Tongue (tissue), 1 donor: ENCODE measurements at regions not wholly inside any gene's neighbourhood (a gene's known extent, or its start where the extent isn't known, plus 50 kb on each side); places are given as distances from the start of the nearest gene placed in this dataset.

Experiments
- DNase-seq: peaks from one replicate; pipeline ENCODE4 v3.0.0-alpha.2; 2015

DNA sequence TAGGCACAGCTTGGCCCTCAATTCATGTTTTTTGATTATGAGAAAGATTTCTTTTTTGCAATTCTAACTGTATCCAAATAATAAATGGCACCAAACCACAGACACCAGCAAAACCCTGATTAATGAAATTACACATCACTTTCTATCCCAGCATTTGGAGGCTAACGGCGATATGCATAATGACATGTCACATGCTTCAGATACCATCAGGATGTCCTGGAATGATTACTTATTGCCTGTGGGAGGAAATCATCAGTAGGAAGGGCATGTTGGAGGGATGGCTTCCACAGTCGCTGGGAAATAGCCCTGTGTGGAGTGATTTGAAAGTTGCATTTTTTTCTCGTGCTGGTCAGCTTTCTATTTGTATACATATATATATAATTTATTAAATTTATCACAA, 121.7 kb downstream of the CMPK2 start:
- DNase-seq = no peak

DNA sequence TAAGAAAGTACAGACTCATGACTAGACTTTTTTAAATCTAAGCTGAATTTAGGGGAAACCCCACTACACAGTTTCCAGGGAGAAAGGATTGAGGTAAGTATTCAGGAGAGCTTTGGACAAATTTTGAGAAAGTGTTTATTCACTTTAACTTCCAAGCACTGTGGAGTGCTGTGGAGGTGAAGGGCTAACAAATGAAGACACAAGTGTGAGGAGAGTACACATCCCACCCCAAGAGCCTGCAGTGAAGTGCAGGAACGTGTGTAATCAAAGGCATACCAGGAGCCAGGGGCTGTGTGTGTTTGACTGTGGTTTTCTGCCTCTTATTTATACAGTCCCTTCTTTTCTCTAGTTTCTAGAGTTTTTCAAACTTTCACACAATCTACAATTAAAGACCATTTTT, 118.3 kb downstream of the CMPK2 start:
- no peak for DNase-seq

DNA sequence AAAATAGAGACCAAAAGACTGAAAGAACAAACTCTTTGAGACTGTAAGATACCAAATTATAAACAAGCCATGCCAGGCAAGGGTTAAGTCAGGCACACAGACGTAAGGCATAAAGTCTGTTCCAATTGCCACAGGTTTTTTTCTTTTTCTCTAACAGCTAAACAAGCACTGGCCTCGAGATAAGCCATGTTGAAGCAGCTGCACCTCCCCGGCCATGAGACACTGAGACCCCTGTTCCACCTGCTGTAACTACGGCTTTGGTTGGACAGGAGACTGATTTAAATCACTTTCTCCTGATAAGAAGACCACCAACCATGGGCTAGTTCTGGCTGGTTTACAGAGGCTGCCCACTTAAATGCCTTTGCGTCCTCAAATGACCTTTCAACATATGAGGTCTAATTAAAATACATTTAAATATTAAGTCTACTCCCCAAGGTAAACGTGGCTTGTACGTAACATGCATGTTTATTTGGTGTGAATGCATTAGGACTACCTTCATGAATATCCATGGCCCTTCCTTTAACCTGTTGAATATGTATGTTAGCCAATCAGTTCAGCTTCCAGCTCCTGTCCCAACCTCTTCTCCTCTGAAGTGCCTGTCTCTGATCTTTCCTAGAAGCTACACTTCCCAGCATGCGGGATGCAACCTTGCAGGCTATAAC, 117.2 kb downstream of the CMPK2 start:
- peak; percentile 27 for DNase-seq

DNA sequence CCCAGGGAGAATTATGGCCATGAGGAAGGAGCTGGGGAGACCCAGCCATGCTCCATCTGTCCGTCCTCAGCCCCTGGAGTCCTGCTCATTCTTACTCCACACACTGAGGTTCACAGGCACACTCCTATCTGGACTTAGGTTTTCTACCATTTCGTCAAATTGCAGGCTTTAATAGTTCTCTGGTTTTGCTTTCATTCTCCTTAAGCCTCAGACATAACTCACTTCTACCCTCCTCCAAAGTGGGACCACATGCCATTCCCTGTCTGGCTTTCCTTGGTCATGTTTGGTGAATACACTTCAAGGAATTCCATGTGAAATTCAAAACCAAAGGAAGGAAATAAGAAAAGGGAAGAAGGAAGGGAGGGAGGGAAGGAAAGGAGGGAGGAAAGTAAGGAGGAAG, 115.7 kb downstream of the CMPK2 start:
- no peak for DNase-seq

DNA sequence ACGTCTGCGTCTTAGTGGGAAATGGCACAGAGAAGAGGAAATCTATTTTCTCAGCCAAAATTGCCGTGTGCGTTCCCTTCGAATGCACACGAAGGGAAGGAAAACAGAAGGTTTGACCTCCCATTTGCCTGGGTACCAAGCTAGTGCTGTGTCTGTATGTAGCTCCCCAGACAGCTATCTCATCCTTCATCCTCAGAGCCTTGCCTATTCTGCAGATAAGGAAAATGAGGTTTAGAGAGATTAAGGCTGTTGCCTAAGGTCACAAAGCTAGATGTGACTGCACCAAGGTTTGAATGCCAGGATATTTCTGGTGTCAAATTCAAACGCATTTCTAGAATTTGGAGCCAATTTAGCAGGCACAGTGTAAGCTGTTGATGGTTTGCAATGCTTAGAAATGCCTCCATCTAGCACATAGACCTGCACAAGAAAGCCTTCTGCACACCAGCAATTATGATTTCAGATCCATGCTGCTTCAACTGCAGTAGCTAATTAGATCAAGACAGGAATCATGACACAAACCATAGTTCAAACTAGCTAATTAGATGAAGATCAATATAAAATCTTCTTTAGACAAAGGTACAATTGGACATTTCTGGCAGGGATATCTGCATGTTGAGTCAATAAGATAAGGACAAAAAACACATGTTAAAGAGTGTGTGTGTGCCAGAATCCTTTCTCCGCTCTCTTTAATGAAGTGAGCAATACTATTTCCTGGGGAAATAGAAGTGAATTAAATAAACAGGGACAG, 115.1 kb downstream of the CMPK2 start:
- DNase-seq = peak; percentile 9

DNA sequence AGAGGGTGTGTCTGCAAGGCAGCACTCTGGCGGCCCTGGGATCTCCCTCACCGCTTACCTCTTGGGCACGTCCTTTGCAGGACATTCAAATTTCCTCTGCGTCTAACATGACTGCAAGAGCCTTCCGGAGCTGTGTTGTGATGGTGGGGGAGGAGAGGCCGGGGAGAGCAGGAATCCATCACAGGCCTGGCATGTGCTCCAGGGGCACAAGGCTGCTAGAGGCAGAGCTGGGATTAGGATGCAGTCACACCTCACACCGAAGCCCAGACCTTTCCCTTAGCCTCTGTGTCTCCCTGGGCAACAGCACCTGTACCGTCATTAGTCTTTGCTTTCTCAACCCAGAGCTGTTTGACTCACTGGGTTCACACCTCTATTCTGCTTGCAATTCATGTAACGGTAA, 111.3 kb downstream of the CMPK2 start:
- no peak for DNase-seq

DNA sequence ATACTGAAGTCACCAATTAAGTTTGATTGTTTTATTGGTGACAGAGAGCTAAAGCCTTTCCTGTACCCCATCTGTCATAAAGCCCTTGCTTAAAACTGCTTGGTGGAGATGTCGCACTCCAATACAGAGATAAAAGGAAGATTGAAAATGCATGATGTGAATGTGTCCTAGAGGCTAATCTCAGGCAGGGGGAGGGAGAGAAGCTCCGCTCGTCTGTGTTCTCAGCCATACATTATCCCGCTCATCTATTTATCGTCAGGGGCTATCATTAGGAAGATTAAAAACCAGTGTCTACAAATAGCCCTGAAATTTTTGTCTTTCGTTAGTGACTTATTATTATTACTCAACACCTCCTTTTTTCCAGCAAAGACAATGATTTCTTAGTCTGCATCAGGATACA, 110.3 kb downstream of the CMPK2 start:
- DNase-seq = no peak

DNA sequence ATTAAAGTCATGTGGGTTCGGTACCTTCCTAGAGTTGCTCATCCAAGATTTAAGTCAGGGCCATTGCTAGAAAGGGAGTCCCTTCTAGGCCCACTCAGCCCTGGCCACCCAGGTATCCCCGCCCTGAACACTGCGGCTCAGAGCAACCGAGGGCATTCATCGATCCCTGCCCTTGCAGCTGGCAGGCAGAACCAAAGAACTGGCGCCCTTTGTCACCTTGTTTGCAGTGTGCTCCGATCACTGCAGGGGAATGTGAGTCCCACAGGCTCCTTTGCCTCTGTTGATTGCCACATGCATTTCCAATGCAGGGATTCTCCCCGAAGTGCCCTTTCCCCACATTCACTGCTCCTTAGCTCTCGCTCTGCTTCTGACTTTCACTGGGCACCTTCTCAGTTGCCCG, 108.5 kb downstream of the CMPK2 start:
- DNase-seq = no peak

DNA sequence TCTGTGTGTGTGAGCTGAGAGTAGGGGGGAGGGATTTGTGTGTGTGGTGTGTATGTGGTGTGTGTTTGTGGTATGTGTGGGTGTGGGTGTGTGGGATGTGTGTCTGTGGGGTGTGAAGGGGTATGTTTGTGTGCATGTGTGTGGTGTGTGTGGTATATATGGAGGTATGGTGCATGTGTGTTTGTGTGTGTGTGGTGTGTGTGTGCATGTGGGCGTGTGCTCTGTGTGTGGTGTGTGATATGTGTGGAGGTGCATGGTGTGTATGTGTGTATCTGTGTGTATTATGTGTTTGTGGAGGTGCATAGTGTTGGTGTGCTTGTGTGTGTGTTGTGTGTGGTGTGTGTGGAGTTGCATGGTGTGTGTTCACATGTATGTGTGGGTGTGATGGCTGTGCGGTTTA, 106.0 kb downstream of the CMPK2 start:
- no peak for DNase-seq

DNA sequence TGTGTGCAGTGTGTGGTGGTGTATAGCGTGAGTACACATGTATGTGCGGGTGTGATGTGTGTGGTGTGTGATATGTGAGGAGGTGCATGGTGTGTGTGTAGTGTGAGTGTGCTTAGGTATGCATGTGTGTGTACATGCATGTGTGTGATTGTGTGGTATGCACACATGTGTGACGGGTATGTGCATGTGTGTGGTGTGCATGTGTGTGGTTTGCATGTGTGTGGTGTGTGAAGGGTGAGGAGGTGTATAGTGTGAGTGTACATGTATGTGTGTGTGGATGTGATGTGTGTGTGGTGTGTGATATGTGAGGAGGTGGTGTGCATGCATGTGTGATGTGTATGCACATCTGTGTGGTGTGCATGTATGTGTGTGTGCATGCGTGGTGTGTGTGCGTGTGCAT, 105.6 kb downstream of the CMPK2 start:
- DNase-seq = no peak

DNA sequence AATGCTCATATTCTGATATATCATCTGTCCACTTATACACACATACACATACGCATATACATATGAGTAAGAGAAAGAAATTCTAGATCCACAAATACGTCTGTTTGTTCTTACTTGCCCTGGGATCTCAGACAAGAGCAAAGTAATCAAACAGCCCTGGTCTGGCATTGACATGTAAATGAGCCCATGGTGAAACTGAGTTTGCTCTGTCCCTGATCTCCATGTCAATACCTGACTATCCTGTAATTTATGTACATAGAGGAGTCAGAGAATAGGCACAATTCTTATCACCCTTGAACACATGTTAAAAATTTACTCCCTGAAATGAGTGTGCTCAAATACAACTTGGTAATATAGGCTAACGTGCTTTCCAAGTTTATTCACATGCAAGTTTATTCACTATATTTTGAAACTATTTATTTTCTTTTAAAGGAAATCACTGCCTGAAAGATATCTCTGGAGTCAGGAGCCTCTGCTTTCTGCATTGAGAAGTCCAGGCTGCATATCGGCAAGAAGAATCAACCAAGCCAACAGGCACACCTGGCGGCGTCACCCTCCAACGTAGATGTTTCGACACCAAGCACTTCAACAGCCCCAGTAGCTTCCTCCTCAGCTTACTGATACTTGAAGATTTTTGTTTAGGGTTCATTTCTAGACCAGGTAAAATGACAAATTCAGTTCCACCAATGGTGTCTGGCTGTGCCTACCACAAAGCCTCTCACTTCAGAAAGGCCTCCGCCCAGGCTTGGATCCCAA, 100.6 kb downstream of the CMPK2 start:
- peak; percentile 12 for DNase-seq

DNA sequence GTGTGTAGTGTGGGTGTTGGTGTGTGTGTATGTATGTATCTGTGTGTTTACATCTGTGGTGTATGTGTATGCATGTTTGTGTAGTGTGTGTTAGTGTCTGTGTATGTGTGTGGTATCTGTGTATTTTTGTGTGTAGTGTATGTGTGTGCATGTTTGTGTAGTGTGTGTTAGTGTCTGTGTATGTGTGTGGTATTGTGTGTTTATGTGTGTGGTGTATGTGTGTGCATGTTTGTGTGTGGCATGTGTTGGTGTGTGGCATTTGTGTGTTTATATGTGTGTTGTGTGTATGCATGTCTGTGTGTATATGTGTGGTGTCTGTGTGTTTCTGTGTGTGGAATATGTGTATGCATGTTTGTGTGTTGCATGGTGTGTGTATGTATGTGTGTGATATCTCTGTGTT, 96.4 kb downstream of the CMPK2 start:
- DNase-seq = no peak

DNA sequence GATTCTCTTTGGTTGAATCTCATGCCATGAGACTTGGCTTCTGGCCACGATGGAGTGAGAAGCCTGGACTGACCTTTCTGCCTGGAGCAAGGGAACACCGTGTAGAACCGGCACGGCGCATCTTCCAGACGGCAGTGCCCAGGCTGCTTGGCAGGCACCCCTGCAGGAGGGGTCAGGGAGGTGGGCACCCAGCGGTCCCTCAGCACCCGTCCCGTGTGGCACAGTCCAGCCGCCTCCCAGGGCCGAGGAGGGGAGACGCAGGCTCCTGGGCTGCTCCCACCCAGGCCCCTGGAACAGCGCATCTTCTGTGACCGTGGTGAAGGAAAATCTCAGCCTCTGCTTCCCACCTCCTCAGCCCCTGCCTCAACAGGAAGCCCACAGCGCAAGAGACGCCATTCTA, 95.7 kb downstream of the CMPK2 start:
- no peak for DNase-seq

DNA sequence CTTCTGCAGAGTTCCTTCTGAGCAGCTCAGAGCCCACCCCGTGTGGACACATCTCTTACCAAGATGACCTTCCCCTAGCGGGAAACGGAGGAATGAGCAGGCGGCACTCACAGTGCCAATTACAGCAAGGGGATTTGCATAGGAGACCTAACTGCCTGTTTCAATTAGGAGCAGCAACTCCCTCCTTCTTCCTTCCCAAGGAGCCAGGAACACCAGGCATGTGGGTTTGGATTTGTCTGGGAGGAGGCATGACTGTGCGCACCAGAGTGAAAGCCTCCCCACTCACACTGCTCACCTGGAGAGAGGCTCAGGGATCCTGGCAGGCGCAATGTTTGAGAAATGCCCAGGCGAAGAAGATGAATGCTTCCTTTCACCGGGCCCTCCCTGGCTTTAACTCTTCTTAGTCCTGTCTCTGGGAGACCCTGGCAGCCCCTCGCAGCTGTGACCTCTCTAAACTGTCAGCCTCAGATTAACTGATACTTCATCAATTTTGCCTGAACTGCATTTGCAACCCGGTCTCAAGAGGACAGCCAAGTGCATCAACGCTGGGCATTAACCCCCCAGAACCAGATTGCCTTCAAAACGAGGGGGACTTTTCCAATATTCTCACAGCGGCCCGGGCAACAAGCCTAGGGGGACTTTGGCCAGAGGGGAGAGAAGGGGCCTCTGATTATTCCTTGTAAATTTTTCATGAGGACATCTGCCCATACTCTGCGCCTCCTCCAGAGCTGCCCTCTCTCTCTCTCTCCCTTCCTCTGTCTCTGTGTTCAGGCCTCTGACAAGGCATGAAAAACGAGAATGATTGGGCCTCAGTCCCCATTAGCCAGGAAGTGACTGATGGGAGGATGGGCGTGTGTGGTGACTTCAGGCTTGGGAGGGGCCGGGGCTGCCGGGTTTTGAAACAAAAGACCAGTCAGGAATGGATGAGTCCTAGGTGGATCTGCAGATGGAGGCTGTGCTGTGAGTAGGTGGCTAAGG, 93.8 kb downstream of the CMPK2 start:
- peak; percentile 40 for DNase-seq

DNA sequence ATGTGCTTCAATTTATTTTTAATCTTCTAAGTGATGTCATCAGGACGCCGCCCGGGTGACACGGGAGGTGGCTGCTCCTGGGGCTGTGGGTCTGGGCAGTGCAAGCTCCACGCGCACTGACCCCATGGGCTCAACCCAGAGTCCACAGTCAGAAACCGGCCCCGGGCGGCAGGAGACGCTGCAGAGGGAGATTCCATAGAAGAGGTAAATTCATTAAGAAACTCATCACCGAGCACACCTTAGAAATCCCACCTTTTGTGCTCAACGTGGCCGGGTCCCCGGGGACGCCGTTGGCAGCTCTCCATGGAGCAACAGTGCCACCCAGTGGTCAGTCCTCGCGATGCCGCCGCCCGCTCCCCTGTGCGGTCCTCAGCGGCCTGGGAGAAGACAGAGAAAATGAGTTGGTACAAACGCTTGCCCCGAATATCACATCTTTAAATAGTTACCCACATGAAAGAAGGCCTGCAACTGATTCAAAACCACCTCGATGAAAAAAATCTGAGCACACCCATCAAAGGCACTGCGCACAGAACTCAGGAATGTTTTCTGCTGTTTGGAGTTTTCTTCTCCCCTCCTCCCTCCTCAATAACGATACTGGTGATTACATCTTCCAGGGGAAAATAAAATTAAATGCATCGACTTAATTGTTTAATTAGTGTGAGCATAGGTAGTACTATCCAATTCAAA, 92.6 kb downstream of the CMPK2 start:
- DNase-seq = peak; percentile 81

DNA sequence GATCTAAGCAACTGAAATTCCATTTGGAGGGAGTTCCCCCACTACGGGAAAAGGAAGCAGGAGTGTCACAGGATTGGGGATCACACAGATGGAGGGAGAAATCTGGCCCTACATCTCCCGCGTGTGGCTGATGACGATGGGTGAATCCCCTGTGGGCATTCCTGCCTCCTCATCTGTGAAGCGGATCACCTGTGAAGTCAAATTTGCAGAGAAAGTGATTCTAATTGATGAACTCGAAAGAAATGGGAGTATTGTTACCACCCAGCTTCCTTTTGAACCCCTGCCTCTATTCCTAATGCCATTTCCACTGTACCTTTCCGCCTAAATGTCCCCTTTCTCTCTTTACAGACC, 92.0 kb downstream of the CMPK2 start:
- no peak for DNase-seq

DNA sequence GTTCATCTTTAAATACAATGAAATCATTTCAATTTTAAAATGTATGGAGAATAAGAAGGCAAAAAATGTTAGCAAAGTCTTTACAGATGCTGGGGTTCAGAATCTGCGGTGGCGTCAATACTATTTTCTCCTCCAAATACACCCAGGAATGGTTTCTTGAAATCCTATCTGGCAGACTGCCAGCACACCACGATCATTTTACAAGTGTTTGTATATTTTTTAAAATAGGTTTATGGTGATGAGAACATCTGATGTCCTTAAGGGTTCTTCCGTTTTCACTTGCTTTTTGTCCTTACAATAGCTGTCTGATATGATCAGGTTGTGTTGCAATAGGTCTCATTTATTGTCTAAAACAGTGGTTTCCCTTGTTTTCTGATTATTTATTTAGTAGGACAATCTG, 89.6 kb downstream of the CMPK2 start:
- DNase-seq = no peak

DNA sequence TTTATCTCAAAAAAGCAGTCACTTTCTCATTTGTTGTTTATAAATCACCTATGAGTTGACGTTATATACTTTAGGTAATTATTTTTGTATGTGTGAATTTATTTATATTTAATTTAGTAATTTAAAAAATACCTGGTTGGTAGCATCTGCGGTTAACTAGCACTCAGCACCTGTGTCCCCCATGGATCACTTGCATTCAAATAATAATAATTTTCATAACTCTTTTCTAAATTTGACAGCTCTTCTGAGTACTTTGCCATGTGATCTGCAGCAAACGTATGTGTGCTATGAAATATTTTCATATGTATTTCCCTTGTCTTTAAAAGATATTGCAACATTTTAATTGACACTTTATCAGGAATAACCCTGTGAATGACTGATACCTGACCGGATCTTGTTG, 88.1 kb downstream of the CMPK2 start:
- DNase-seq = no peak

DNA sequence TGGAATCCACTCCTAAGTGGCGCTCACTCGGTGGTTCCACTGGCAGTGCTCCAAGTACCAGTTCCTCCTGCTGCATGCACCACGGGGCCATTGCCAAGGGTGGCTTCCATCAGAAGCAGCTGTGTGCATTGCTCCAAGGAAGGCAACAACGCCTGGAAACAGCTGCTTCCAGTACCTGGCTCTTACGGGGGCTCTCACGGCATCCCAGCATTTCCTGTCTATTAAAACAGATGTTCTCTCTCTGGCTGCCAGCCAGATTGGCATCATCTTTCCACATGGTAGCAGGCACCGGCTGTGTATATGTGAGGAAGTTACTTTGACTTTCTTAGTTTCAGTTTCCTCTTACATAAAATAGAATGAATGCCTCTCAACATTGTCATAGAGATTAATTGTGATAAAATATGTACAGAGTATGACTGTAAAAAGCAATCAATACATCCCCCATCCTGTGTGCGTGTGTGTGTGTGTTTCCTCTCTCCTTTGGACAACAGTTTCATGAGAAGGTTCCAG, 84.9 kb downstream of the CMPK2 start:
- DNase-seq = peak; percentile 97

DNA sequence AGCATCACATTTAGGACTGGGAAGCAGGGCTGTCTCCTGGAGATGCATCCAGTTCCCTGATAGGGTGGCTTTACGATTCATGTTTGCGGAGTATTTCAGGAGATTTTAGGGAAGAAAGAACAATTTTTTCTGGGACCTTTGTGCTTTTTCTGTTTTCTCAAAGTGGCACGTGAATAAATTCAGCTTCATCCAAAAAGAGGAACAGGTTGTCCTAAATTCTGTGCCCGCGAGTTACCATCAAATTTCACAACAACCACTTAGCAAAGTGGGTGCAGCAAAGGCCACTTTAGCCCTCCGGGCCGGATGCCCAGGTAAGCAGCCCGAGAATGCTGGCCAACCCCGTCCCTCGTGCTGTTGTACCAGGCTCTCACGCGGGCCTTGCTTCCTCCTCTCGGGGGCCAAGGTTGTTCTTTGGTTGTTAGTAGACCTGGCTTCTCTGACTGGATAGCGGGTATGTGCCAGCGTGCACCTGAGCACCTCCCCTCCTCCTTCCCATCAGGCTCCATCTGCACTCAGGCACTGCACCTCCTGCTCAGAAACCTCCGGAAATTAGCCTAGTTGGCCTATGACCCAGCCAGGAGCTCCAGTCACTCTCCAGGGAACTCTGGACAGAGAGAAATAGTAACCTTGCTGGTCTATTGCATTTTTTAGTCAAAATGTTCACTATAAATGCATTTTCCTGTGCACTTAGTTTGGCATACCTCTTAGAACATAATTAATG, 83.0 kb downstream of the CMPK2 start:
- no peak for DNase-seq

DNA sequence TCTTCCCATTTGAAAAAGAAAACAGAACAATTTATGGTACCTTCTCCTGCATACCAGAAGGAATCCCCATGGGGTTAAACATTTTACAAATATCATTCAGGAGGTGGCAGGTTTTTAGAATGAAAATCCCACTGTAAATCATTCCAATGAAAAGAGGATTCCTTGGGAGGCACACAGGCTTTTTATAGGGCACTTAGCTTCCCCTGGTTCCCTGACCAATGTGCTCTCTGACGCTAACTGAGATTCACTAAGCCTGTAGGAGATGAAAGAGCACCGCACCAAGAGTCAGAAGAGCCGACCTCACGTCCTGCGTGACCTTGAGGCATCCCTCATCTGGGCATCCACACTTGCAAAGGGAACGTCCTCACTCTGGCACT, 82.5 kb downstream of the CMPK2 start:
- DNase-seq = no peak
